Kidney (tissue), 13 donors: ENCODE measurements at regions not wholly inside any gene's neighbourhood (a gene's known extent, or its start where the extent isn't known, plus 50 kb on each side); places are given as distances from the start of the nearest gene placed in this dataset.

Experiments
- DNase-seq, 5 donors: peaks; one replicate each; pipeline ENCODE4 v3.0.0-alpha.2; 2013 to 2020
- FAIRE-seq: peaks from 2 replicates; lab custom pipeline; 2012; peaks lifted over from hg19 to GRCh38; lab: Jason Lieb, UNC
- H3K27ac ChIP-seq, 2 donors: one replicate each; pipeline ENCODE4 v1.7.0; 2013; ENCODE audit warnings: low read depth in 2 of 2, low read length in 2 of 2, inconsistent platforms in 1 of 2
- H3K27me3 ChIP-seq: one replicate; pipeline ENCODE4 v1.7.1; 2013; ENCODE audit warnings: low read length, inconsistent platforms; ENCODE audit not compliant: control insufficient read depth, insufficient read depth
- H3K36me3 ChIP-seq, 3 donors: one replicate each; pipeline versions ENCODE4 v1.7.0 to v1.7.1; 2013; ENCODE audit warnings: low read length in 3 of 3, control low read depth in 1 of 3, inconsistent platforms in 1 of 3; ENCODE audit not compliant: insufficient read depth in 3 of 3, control insufficient read depth in 2 of 3
- H3K4me1 ChIP-seq, 3 donors: one replicate each; pipeline versions ENCODE4 v1.7.0 to v1.7.1; 2013; ENCODE audit warnings: low read length in 3 of 3, inconsistent platforms in 1 of 3, low read depth in 1 of 3; ENCODE audit not compliant: control insufficient read depth in 2 of 3, insufficient read depth in 2 of 3
- H3K4me3 ChIP-seq, 3 donors: one replicate each; pipeline versions ENCODE4 v1.7.0 to v1.8.1; 2013; ENCODE audit warnings: low read length in 3 of 3, control low read depth in 1 of 3, inconsistent platforms in 1 of 3
- H3K9ac ChIP-seq, 3 donors: one replicate each; pipeline versions ENCODE4 v1.7.0 to v1.7.1; 2013; ENCODE audit warnings: low read length in 3 of 3, control low read depth in 1 of 3, inconsistent platforms in 1 of 3
- H3K9me3 ChIP-seq, 3 donors: one replicate each; pipeline versions ENCODE4 v1.7.0 to v1.7.1; 2013; ENCODE audit warnings: low read length in 3 of 3, control low read depth in 1 of 3, inconsistent platforms in 1 of 3; ENCODE audit not compliant: control insufficient read depth in 2 of 3, insufficient read depth in 1 of 3
- intact Hi-C: fragments of 100-400 bp; cut with DNase I; formaldehyde crosslinking; loops from one replicate; pipeline ENCODE4 v1.11.1; 2022
- TF ChIP-seq, protein P1 (sequence below): IDR thresholded peaks from 3 replicates; pipeline ENCODE4 v1.5.1; 2012; ENCODE audit warnings: mild to moderate bottlenecking, moderate library complexity, borderline replicate concordance; ENCODE audit not compliant: insufficient read depth; ENCODE audit errors: extremely low read depth
- donor health status: control.
- donor health status: control.
- donor health status: control.
- donor health status: control.
- donor health status: control.
- donor health status: DM: yes; HTN: yes; CAD: no.
- donor health status: Normal renal cell carcinoma (clear cell type).

DNA sequence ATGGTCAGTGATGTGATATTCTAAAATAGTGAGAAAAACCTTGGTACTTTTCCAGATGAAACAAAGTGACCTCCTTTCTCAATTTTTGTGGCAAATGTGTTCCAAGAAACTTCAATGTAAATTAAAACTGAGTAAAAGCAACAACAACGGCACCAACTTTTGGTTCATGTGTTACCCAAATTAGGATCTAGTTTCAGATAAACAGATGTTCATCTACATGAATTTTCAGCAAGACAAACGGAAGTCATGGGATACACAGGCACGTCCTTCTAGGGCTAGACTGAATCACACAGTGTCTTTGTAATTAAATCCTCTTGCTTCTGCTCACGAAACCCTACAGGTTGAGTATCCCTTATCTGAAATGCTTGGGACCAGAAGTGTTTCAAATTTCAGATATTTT is 915.2 kb downstream of the TFAP2A start:
- Histone ChIP-seq H3K4me3 (no peak overlapping the region), H3K27me3 (no peaks in the 10 kb centered on the region), H3K27ac (no peak overlapping the region), H3K4me1 (no peaks in the 10 kb centered on the region), H3K36me3 (no peaks in the 10 kb centered on the region), H3K9ac (no peak overlapping the region), H3K9me3 (no peaks in the 10 kb centered on the region)
- TF ChIP-seq, protein P1, sequence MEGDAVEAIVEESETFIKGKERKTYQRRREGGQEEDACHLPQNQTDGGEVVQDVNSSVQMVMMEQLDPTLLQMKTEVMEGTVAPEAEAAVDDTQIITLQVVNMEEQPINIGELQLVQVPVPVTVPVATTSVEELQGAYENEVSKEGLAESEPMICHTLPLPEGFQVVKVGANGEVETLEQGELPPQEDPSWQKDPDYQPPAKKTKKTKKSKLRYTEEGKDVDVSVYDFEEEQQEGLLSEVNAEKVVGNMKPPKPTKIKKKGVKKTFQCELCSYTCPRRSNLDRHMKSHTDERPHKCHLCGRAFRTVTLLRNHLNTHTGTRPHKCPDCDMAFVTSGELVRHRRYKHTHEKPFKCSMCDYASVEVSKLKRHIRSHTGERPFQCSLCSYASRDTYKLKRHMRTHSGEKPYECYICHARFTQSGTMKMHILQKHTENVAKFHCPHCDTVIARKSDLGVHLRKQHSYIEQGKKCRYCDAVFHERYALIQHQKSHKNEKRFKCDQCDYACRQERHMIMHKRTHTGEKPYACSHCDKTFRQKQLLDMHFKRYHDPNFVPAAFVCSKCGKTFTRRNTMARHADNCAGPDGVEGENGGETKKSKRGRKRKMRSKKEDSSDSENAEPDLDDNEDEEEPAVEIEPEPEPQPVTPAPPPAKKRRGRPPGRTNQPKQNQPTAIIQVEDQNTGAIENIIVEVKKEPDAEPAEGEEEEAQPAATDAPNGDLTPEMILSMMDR, result no peak
- DNase-seq (no peak), FAIRE-seq (no peak)
- intact Hi-C loops, result no loop called here

DNA sequence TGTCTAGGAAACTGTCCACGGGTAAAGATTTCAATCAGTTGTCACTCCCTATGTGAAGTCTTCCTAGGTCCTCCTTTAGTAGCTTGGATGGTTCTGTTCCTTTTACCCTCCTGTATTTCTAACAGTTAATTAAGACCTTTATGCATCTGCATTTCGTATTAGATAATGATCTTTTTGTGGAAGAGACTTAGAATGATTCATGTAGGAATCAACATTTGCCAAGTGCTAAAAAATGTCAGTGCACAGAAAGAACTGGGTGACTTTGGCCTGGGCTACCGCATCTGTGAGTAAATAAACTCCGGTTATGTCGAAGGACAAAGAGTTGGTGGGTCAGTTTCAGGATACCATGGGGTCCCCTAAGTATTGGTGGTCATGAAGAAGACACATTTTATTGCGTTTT is 918.0 kb downstream of the TFAP2A start:
- intact Hi-C loops, result no loop called here
- TF ChIP-seq, protein P1, result no peak
- Histone ChIP-seq H3K27ac (no peak overlapping the region), H3K27me3 (no peaks in the 10 kb centered on the region), H3K36me3 (no peaks in the 10 kb centered on the region), H3K9ac (no peak overlapping the region), H3K9me3 (no peaks in the 10 kb centered on the region), H3K4me3 (no peak overlapping the region), H3K4me1 (no peaks in the 10 kb centered on the region)
- FAIRE-seq, result no peak
- DNase-seq, result no peak

DNA sequence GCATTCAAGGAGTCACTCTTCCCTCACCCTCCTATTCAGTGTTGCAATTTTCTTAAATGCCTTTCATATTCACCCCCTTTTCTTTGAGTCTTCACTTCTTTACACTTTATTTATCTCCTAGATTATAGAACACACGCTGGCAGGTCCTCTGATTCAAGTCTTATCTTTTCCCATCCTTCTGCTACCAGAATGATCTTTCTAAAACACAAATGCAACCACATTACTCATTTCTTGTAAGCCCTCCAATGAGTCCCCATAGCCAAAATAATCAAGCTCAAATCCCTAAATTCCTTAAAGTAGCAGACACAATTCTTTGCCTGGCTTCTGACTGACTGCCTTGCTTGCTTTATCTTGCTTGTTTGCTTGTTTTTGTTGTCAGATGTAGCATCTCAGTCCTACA is 920.0 kb downstream of the TFAP2A start:
- TF ChIP-seq, protein P1, result no peak
- DNase-seq (no peak), FAIRE-seq (no peak)
- Histone ChIP-seq H3K9me3 (no peaks in the 10 kb centered on the region), H3K36me3 (no peaks in the 10 kb centered on the region), H3K9ac (no peak overlapping the region), H3K27ac (no peak overlapping the region), H3K27me3 (no peaks in the 10 kb centered on the region), H3K4me3 (no peak overlapping the region), H3K4me1 (no peaks in the 10 kb centered on the region)
- intact Hi-C loops, result no loop called here

DNA sequence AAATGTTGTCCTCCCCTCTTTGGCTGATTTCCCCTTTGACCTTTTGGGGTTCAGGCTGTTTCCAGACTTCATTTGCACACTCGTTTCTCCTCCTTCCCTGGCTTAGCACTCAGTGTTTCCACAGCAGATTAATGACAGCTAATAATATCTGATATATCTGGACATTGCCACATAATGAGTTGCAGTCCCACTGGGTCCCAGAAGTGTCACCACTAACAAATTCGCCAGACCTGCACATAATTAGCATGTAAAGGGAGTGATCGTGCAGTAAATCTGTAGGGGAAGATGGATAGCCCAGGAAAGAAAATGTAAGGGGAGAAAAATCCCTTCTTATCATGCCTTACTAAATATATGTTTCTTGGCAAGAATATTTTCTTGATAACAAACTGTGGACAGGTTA is 922.1 kb downstream of the TFAP2A start:
- no peaks in the 10 kb centered on the region for H3K4me1 ChIP-seq
- no peaks in the 10 kb centered on the region for H3K36me3 ChIP-seq
- no peak overlapping the region for H3K4me3 ChIP-seq
- DNase-seq, result no peak
- TF ChIP-seq, protein P1, result no peak
- intact Hi-C loops, result no loop called here
- no peak for FAIRE-seq
- no peaks in the 10 kb centered on the region for H3K9me3 ChIP-seq
- H3K9ac ChIP-seq, result no peak overlapping the region
- H3K27me3 ChIP-seq, result no peaks in the 10 kb centered on the region
- H3K27ac ChIP-seq, result no peak overlapping the region
